GM19351 (cell line): ENCODE measurements at regions not wholly inside any gene's neighbourhood (a gene's known extent, or its start where the extent isn't known, plus 50 kb on each side); places are given as distances from the start of the nearest gene placed in this dataset.
A peak's percentile ranks its signal among the peaks of the same experiment; 100 is the strongest.

Experiments used
- ATAC-seq: cut with Tn5 transposase; IDR thresholded peaks from one replicate; pipeline ENCODE4 v1.9.1; 2021; ENCODE audit warnings: mild to moderate bottlenecking, moderate library complexity; ENCODE audit not compliant: unreplicated experiment

GRCh38 chr1:193366764-193367507 lies 180.5 kb upstream of the B3GALT2 start:
- ATAC-seq, result no peak

GRCh38 chr1:193365966-193366365 lies 179.6 kb upstream of the B3GALT2 start:
- ATAC-seq, result no peak

- no peak for ATAC-seq
These were observed 173.2 kb upstream of the B3GALT2 start for GRCh38 chr1:193359631-193360030.

- ATAC-seq, result no peak
These were observed 172.0 kb upstream of the B3GALT2 start for GRCh38 chr1:193358419-193358818.

- ATAC-seq, result no peak
These were observed 169.8 kb upstream of the B3GALT2 start for GRCh38 chr1:193356249-193356648.

GRCh38 chr1:193355626-193356025 lies 169.2 kb upstream of the B3GALT2 start:
- ATAC-seq, result no peak

- no peak for ATAC-seq
These were observed 168.8 kb upstream of the B3GALT2 start for GRCh38 chr1:193355178-193355577.

GRCh38 chr1:193348769-193349535 lies 162.5 kb upstream of the B3GALT2 start:
- ATAC-seq, result no peak

GRCh38 chr1:193348091-193348768 lies 161.8 kb upstream of the B3GALT2 start:
- ATAC-seq, result no peak

GRCh38 chr1:193346085-193346484 lies 159.7 kb upstream of the B3GALT2 start:
- ATAC-seq, result no peak

GRCh38 chr1:193342811-193343210 lies 156.4 kb upstream of the B3GALT2 start:
- ATAC-seq, result no peak

- no peak for ATAC-seq
These were observed 153.9 kb upstream of the B3GALT2 start for GRCh38 chr1:193340331-193340730.

- no peak for ATAC-seq
These were observed 153.0 kb upstream of the B3GALT2 start for GRCh38 chr1:193339401-193339800.

- peak; percentile 83 for ATAC-seq
These were observed 151.8 kb upstream of the B3GALT2 start for GRCh38 chr1:193338194-193338593.

- ATAC-seq, result no peak
These were observed 149.5 kb upstream of the B3GALT2 start for GRCh38 chr1:193335806-193336428.

GRCh38 chr1:193333166-193333565 lies 146.8 kb upstream of the B3GALT2 start:
- no peak for ATAC-seq

GRCh38 chr1:193326296-193326695 lies 139.9 kb upstream of the B3GALT2 start:
- ATAC-seq, result no peak

GRCh38 chr1:193325771-193326170 lies 139.4 kb upstream of the B3GALT2 start:
- ATAC-seq, result no peak

- ATAC-seq, result no peak
These were observed 138.6 kb upstream of the B3GALT2 start for GRCh38 chr1:193325042-193325441.

GRCh38 chr1:193322211-193322610 lies 135.8 kb upstream of the B3GALT2 start:
- ATAC-seq, result no peak

- ATAC-seq, result no peak
These were observed 134.9 kb upstream of the B3GALT2 start for GRCh38 chr1:193321242-193321840.
